ENCODE measurements at regions not wholly inside any gene's neighbourhood (a gene's known extent, or its start where the extent isn't known, plus 50 kb on each side); places are given as distances from the start of the nearest gene placed in this dataset.

DNA sequence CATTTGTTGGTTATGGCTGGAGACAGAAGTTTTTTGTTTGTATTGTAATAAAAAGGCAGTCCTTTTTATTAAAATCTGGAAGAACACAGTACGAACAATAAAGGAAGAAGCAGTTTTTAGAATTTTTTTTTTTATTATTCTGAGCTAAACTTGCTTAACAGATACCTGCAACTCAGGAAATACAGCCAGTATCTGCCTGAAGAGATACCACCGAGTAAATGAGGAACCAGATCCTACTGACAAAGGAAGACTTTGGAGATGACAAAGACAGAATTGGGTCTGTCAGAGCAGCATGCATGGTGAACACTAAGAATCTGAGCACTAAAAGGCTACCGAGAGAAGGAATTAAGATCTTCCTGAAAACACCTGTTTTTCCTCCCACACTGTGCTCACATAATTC lies 1335.9 kb upstream of the SORCS1 start:
- Mint-ChIP-seq H3K36me3 (ENCODE audit: insufficient read depth, unreplicated experiment) (no peaks in the 10 kb centered on the region), H3K4me1 (ENCODE audit: low read depth, unreplicated experiment) (no peaks in the 10 kb centered on the region), H3K9me3 (ENCODE audit: unreplicated experiment) (peaks cover 10% of the 10 kb centered on the region), H3K27me3 (ENCODE audit: insufficient read depth, unreplicated experiment) (peaks cover 5% of the 10 kb centered on the region), H3K27ac (ENCODE audit: unreplicated experiment) (no peak overlapping the region), H3K4me3 (ENCODE audit: unreplicated experiment) (no peak overlapping the region)
- TF ChIP-seq, protein P1, sequence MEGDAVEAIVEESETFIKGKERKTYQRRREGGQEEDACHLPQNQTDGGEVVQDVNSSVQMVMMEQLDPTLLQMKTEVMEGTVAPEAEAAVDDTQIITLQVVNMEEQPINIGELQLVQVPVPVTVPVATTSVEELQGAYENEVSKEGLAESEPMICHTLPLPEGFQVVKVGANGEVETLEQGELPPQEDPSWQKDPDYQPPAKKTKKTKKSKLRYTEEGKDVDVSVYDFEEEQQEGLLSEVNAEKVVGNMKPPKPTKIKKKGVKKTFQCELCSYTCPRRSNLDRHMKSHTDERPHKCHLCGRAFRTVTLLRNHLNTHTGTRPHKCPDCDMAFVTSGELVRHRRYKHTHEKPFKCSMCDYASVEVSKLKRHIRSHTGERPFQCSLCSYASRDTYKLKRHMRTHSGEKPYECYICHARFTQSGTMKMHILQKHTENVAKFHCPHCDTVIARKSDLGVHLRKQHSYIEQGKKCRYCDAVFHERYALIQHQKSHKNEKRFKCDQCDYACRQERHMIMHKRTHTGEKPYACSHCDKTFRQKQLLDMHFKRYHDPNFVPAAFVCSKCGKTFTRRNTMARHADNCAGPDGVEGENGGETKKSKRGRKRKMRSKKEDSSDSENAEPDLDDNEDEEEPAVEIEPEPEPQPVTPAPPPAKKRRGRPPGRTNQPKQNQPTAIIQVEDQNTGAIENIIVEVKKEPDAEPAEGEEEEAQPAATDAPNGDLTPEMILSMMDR (IDR thresholded peaks at IDR 0.05; ENCODE audit: insufficient read depth in 1 of 2, low read depth in 1 of 2, low read length in 1 of 2, severe bottlenecking in 1 of 2, unreplicated experiment in 1 of 2): no peak
- Histone ChIP-seq H3K27me3 (replicated peaks; ENCODE audit: control insufficient read depth, insufficient read depth, low read length) (no peaks in the 10 kb centered on the region), H3K36me3 (ENCODE audit: control insufficient read depth, insufficient read depth, low read length) (no peaks in the 10 kb centered on the region), H3K9me3 (no peaks in the 10 kb centered on the region), H3K4me1 (no peaks in the 10 kb centered on the region), H3K4me3 (ENCODE audit: low read depth, low read length) (no peak overlapping the region)
- no peak for DNase-seq
- ChIA-PET CTCF (no interaction called here), POLR2A (no interaction called here)
- BruUV-seq (replicated peaks): no TSS peak
- intact Hi-C loops (cut with micrococcal nuclease; ENCODE audit: unreplicated experiment): no loop called here

DNA sequence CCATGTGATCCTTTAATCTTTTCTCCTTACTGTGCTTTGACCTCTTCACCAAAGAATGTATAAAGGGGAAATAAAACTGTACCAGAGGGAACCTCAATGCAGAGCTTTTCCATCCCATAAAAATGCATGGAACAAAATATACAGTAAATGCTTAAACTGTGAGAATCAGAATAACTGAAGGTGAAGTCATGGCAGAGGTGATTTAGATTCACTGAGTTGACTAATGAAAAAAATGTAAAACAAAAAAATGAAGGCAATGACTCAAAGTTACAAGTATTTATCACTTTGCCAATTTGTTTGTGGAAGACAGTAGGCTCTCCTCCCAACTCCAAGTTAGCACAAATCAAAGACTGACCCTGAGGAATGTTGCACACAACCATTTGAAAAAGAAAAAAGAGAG lies 1331.6 kb upstream of the SORCS1 start:
- Histone ChIP-seq H3K36me3 (ENCODE audit: control insufficient read depth, insufficient read depth, low read length) (no peaks in the 10 kb centered on the region), H3K27me3 (replicated peaks; ENCODE audit: control insufficient read depth, insufficient read depth, low read length) (no peaks in the 10 kb centered on the region), H3K4me3 (ENCODE audit: low read depth, low read length) (no peak overlapping the region), H3K9me3 (no peaks in the 10 kb centered on the region), H3K4me1 (no peaks in the 10 kb centered on the region)
- no peak for DNase-seq
- H3K27ac Mint-ChIP-seq (ENCODE audit: unreplicated experiment): no peak overlapping the region
- intact Hi-C loops (cut with micrococcal nuclease; ENCODE audit: unreplicated experiment): no loop called here
- ChIA-PET CTCF (no interaction called here), POLR2A (no interaction called here)
- no TSS peak for BruUV-seq (replicated peaks)
- H3K4me1 Mint-ChIP-seq (ENCODE audit: low read depth, unreplicated experiment): no peaks in the 10 kb centered on the region
- H3K27me3 Mint-ChIP-seq (ENCODE audit: insufficient read depth, unreplicated experiment): peaks cover 3% of the 10 kb centered on the region
- H3K9me3 Mint-ChIP-seq (ENCODE audit: unreplicated experiment): peaks cover 10% of the 10 kb centered on the region
- TF ChIP-seq, protein P1 (IDR thresholded peaks at IDR 0.05; ENCODE audit: insufficient read depth in 1 of 2, low read depth in 1 of 2, low read length in 1 of 2, severe bottlenecking in 1 of 2, unreplicated experiment in 1 of 2): no peak
- no peaks in the 10 kb centered on the region for H3K36me3 Mint-ChIP-seq (ENCODE audit: insufficient read depth, unreplicated experiment)
- H3K4me3 Mint-ChIP-seq (ENCODE audit: unreplicated experiment): no peak overlapping the region

DNA sequence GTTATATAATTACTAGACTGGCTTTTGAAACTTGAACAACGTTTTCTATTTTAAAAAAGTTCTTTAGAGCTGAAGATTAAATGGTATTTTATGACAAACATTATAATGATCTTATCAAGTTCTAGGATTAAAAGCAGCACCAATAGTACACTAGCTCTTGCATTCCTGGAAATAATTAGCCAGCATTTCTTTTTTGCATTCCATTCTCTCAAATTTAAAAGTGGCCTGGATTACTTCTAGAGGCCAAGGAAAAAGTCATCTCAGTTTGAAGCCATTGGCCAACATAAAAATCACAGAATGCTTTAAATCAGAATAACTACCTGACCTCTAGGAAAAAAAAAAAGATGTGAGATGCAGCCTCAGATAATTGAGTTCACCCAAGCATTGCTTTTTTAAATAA lies 1326.4 kb upstream of the SORCS1 start:
- ChIA-PET POLR2A (no interaction called here), CTCF (no interaction called here)
- H3K9me3 ChIP-seq: no peaks in the 10 kb centered on the region
- no peaks in the 10 kb centered on the region for H3K36me3 ChIP-seq (ENCODE audit: control insufficient read depth, insufficient read depth, low read length)
- Mint-ChIP-seq H3K4me1 (ENCODE audit: low read depth, unreplicated experiment) (no peaks in the 10 kb centered on the region), H3K4me3 (ENCODE audit: unreplicated experiment) (no peak overlapping the region), H3K36me3 (ENCODE audit: insufficient read depth, unreplicated experiment) (no peaks in the 10 kb centered on the region), H3K27ac (ENCODE audit: unreplicated experiment) (no peak overlapping the region), H3K9me3 (ENCODE audit: unreplicated experiment) (peaks cover 2% of the 10 kb centered on the region), H3K27me3 (ENCODE audit: insufficient read depth, unreplicated experiment) (no peaks in the 10 kb centered on the region)
- BruUV-seq (replicated peaks): no TSS peak
- no peaks in the 10 kb centered on the region for H3K27me3 ChIP-seq (replicated peaks; ENCODE audit: control insufficient read depth, insufficient read depth, low read length)
- TF ChIP-seq, protein P1 (IDR thresholded peaks at IDR 0.05; ENCODE audit: insufficient read depth in 1 of 2, low read depth in 1 of 2, low read length in 1 of 2, severe bottlenecking in 1 of 2, unreplicated experiment in 1 of 2): no peak
- no peak for DNase-seq
- no peak overlapping the region for H3K4me3 ChIP-seq (ENCODE audit: low read depth, low read length)
- intact Hi-C loops (cut with micrococcal nuclease; ENCODE audit: unreplicated experiment): no loop called here
- H3K4me1 ChIP-seq: no peaks in the 10 kb centered on the region
